ENCODE measurements at regions not wholly inside any gene's neighbourhood (a gene's known extent, or its start where the extent isn't known, plus 50 kb on each side); places are given as distances from the start of the nearest gene placed in this dataset.

DNA sequence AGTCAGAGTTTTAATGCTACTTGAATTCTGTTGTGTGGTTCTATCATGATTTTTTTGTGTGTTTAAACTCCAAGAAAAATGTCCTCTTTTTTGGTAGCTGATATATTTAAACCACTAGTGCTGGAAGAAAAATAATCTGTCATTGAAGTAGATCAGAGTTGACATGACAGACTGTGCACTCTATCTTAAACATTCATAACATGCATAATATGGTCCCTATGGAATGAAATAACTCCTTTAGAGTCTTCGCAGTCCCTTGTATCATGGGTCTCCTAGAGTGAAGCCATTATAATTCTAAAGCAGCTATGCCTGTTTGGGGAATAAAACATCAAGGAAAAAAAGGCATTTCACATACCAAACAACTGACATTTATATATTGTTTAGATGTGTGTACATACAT lies 282.7 kb upstream of the CITED2 start:
- Histone ChIP-seq H3K27ac (ENCODE audit: low read depth, low read length) (no peak overlapping the region), H3K9me2 (replicated peaks; ENCODE audit: insufficient read depth, low read length) (no peaks in the 10 kb centered on the region), H2AFZ (ENCODE audit: low read depth, low read length, severe bottlenecking) (no peak overlapping the region), H3K4me2 (ENCODE audit: low read depth, low read length, poor library complexity, severe bottlenecking) (no peak overlapping the region), H3K9me3 (ENCODE audit: insufficient read depth, low read length) (no peaks in the 10 kb centered on the region), H3K9ac (ENCODE audit: low read length) (no peak overlapping the region), H3K4me3 (ENCODE audit: insufficient read depth, low read length, poor library complexity, severe bottlenecking) (no peak overlapping the region), H3F3A (ENCODE audit: insufficient read depth) (no peaks in the 10 kb centered on the region), H3K27me3 (ENCODE audit: low read length) (no peaks in the 10 kb centered on the region), H3K36me3 (ENCODE audit: low read length) (no peaks in the 10 kb centered on the region), H4K20me1 (ENCODE audit: low read depth, low read length) (no peaks in the 10 kb centered on the region), H3K79me2 (ENCODE audit: insufficient read depth, low read length) (no peaks in the 10 kb centered on the region)
- no peak for TF ChIP-seq EZH2phosphoT487 (conservative IDR thresholded peaks at IDR 0.05; ENCODE audit: low read length)
- TF ChIP-seq, protein P1, sequence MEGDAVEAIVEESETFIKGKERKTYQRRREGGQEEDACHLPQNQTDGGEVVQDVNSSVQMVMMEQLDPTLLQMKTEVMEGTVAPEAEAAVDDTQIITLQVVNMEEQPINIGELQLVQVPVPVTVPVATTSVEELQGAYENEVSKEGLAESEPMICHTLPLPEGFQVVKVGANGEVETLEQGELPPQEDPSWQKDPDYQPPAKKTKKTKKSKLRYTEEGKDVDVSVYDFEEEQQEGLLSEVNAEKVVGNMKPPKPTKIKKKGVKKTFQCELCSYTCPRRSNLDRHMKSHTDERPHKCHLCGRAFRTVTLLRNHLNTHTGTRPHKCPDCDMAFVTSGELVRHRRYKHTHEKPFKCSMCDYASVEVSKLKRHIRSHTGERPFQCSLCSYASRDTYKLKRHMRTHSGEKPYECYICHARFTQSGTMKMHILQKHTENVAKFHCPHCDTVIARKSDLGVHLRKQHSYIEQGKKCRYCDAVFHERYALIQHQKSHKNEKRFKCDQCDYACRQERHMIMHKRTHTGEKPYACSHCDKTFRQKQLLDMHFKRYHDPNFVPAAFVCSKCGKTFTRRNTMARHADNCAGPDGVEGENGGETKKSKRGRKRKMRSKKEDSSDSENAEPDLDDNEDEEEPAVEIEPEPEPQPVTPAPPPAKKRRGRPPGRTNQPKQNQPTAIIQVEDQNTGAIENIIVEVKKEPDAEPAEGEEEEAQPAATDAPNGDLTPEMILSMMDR (IDR thresholded peaks at IDR 0.05; ENCODE audit: insufficient read depth, low read length, poor library complexity, severe bottlenecking) = no peak

DNA sequence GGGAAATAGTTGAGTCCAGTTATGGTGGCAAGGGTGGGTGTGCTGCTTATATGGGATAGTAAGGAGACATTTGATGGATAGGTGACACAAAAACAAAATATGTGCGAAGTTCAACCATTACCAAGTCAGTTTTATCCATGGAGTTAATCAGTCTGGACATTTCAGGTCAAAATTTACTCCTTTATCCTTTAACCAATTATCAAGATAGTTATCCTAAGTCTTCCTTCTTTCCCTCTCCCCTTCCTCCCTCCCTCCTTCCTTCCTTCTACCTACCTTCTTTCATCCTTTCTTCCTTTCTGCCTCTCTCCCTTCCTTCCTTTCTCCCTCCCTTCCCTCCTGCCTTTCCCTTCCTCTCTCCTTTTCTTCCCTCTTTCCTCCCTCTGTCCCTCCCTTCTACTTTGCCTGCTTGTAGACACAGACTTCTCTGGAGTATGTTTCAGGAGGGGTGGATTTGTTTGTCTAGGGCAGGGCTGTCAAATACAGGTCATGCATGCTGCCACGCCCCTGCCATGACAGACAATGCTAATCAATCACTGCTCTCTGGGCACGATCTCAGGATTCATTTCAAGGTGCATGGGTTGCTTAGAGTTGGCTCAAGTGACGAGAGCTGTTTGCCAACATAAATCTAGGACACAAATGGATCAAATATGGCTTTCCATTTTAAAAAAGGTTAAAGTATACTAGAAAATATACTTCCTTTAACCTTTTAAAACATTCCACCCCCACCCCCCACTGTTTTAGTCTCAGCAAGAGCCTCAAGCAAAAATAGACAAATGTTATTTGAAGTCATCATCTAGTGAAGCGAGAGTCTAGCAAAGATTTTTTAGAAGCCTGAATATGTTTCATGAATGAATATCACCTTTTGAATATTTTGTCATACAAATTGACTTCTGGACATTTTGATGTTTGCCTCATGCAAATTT lies 281.6 kb upstream of the CITED2 start:
- H3K9me3 ChIP-seq (ENCODE audit: insufficient read depth, low read length) = no peaks in the 10 kb centered on the region
- no peaks in the 10 kb centered on the region for H3K27me3 ChIP-seq (ENCODE audit: low read length)
- TF ChIP-seq, protein P1 (IDR thresholded peaks at IDR 0.05; ENCODE audit: insufficient read depth, low read length, poor library complexity, severe bottlenecking) = no peak
- no peak for TF ChIP-seq EZH2phosphoT487 (conservative IDR thresholded peaks at IDR 0.05; ENCODE audit: low read length)
- no peaks in the 10 kb centered on the region for H3K36me3 ChIP-seq (ENCODE audit: low read length)
- no peaks in the 10 kb centered on the region for H3K9me2 ChIP-seq (replicated peaks; ENCODE audit: insufficient read depth, low read length)
- H3K4me2 ChIP-seq (ENCODE audit: low read depth, low read length, poor library complexity, severe bottlenecking) = no peak overlapping the region
- no peak overlapping the region for H2AFZ ChIP-seq (ENCODE audit: low read depth, low read length, severe bottlenecking)
- H3K9ac ChIP-seq (ENCODE audit: low read length) = no peak overlapping the region
- H4K20me1 ChIP-seq (ENCODE audit: low read depth, low read length) = no peaks in the 10 kb centered on the region
- H3F3A ChIP-seq (ENCODE audit: insufficient read depth) = no peaks in the 10 kb centered on the region
- no peaks in the 10 kb centered on the region for H3K79me2 ChIP-seq (ENCODE audit: insufficient read depth, low read length)
- H3K27ac ChIP-seq (ENCODE audit: low read depth, low read length) = no peak overlapping the region
- H3K4me3 ChIP-seq (ENCODE audit: insufficient read depth, low read length, poor library complexity, severe bottlenecking) = no peak overlapping the region

DNA sequence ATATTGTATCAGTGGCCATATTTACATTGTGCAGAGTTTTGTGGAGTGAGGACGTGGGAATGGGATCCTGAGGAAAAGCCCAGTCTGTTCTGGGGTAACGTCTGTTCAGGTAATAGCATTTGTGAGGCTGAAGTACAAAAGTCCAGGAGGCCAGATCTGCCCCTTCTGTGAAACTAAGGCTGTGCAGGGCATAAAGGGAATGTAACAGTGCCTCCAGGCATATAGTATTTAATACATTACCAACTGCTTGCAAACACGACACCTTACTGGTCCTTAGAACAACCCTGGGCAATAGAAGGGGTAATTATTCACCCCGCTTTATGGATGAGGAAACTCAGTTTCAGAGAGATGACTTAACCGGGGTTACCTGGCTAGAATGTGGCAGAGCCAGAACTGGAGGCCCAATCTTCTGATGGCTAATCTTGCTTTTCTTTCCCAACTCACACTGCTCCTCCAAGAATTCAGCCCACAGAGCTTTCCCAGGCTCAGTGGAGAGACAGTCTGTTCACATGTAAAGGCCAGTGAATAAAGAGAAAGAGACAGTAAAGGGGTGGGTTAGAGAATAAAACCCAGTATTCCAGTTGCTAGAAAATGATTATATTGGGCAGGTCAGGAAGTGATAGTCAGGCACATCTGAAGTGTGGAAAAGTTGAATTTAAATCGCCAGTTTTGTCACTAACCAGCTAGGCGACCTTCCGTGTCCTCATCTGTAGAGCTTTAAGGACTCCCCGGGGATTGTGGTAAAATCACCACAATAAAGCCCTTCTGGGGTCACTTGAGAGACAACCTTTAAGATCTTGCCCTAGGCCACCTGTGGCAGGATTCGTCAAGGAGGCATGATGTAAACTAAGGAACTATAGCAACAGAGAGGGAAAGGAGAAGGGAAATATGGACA lies 280.7 kb upstream of the CITED2 start:
- Histone ChIP-seq H3F3A (ENCODE audit: insufficient read depth) (no peaks in the 10 kb centered on the region), H3K79me2 (ENCODE audit: insufficient read depth, low read length) (no peaks in the 10 kb centered on the region), H3K9me2 (replicated peaks; ENCODE audit: insufficient read depth, low read length) (no peaks in the 10 kb centered on the region), H3K36me3 (ENCODE audit: low read length) (no peaks in the 10 kb centered on the region), H3K4me2 (ENCODE audit: low read depth, low read length, poor library complexity, severe bottlenecking) (no peak overlapping the region), H4K20me1 (ENCODE audit: low read depth, low read length) (no peaks in the 10 kb centered on the region), H3K27me3 (ENCODE audit: low read length) (no peaks in the 10 kb centered on the region), H3K4me3 (ENCODE audit: insufficient read depth, low read length, poor library complexity, severe bottlenecking) (no peak overlapping the region), H3K9me3 (ENCODE audit: insufficient read depth, low read length) (no peaks in the 10 kb centered on the region), H3K9ac (ENCODE audit: low read length) (no peak overlapping the region), H3K27ac (ENCODE audit: low read depth, low read length) (no peak overlapping the region), H2AFZ (ENCODE audit: low read depth, low read length, severe bottlenecking) (no peak overlapping the region)
- no peak for TF ChIP-seq EZH2phosphoT487 (conservative IDR thresholded peaks at IDR 0.05; ENCODE audit: low read length)
- TF ChIP-seq, protein P1 (IDR thresholded peaks at IDR 0.05; ENCODE audit: insufficient read depth, low read length, poor library complexity, severe bottlenecking) = no peak
